GM18907 (cell line): ENCODE measurements at regions not wholly inside any gene's neighbourhood (a gene's known extent, or its start where the extent isn't known, plus 50 kb on each side); places are given as distances from the start of the nearest gene placed in this dataset.

Experiments used
- ATAC-seq: cut with Tn5 transposase; IDR thresholded peaks from one replicate; pipeline ENCODE4 v1.9.1; 2021; ENCODE audit warnings: mild to moderate bottlenecking, moderate library complexity; ENCODE audit not compliant: unreplicated experiment

DNA sequence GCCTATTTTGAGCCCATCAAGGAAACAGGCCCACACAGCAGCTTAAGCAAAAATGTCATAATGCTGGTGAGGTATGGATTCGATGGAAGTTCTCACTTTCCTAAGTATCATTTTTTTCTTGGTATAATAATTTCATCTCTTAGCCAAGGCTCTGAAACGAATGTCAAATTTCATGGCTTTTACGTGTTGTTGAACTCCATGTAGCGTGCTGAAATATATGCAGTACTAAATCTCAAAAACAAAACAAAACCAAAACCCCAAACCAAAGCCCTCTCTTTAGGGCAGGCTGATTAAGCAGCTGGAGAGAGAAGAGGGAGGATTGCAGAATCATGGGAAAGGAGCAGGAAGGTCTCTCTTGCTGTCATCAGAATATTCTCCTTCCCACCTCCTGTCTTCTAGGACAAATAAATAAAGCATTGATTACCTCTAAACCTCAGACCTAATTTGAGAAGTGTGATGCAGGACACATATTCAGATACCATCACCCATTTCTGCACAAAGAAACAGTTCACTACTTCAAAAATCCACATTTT, 58.3 kb downstream of the TMEM174 start:
- ATAC-seq, result no peak

DNA sequence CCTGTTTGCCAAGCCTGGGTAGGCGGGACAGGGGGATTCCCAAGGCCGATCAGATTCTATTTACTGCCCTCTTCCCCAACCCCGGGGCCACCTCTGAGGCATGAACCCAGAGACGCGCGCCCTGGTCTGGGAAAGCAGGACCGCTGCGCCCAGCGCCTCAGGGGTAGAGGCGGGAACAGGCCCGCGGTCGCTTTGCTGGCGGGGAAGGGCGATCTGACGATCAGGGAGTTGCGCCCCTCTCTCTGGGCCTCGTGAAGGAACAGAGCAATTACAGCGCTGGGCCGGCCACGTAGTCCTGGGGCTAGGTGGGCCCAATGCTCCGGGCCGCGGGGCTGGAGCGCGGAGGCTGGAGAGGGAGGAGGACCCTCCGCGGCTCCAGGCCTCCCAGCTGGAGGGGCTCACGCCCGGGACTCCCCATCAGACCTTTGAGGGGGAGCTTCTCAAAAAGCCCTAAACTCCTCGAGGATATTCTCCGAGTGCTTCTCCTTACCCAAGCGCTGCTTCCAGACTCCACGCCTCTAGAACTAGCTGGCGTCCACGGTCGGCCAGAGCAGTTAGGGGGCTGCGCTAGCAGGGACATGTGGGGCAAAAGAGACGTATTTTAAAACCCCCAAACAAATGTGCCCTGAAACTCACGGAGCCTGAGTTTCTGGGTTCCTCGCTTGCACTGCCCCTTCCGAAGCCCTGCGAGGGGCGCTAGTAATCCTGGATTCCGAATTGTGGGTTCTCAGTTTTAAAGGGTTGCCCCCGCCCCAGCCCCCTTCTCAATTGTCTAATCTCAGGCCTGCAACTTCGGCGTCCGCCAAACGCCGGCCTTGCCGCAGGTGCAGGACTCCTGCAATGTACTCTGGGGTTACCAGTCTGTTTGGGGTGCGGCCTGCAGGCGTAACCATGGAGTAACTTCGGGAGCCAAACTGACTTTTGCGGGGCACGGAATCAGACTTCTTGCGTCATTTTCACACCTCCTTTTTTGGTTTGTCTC, 57.6 kb downstream of the TMEM174 start:
- no peak for ATAC-seq

DNA sequence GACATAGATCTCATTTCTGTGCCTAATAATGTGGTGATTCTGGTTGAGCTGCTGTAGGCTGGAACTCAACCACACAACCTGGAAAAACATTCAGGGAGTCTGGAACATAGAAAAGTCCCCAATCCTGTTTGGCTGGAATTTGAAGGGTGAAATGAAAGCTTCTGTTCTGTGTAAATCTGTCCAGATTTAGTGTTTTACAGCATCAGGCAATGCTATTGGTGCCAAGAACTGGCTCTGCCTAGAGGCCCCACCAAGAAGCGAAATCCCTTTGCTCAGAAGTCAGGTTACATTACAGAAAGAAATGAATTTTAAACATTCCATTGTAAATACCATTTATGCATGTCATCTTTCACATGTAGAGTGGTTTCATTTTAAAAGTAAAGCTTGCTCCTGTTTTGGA, 56.3 kb downstream of the TMEM174 start:
- no peak for ATAC-seq

DNA sequence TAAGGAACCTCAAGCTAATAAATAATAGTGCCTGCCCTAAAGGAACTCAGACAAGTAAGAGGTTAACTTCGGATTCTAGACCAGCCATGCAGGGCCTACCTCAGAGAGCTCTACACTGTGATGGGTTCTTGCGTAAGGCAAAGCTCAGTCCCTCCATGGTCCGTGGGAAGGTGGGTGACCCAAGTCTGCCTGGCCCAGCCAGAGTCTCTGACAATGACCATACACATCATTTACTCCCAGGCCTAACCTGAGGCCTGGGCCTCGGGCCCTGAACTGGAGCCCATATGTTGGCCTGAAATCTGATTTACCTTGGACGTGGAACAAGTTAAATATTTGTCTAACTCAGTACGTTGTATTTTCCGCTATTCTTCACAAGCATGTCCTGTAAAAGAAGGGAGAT, 55.1 kb downstream of the TMEM174 start:
- no peak for ATAC-seq
